ENCODE measurements at regions not wholly inside any gene's neighbourhood (a gene's known extent, or its start where the extent isn't known, plus 50 kb on each side); places are given as distances from the start of the nearest gene placed in this dataset.

GRCh38 chr1:4362314-4363044 lies 291.9 kb upstream of the AJAP1 start:
- intact Hi-C loops (cut with DNase I, micrococcal nuclease): no loop called here
- no peaks in the 10 kb centered on the region for H3K4me1 Mint-ChIP-seq
- no peak for DNase-seq
- no peaks in the 10 kb centered on the region for H3K36me3 Mint-ChIP-seq (ENCODE audit: low read depth)
- H3K27ac Mint-ChIP-seq: no peak overlapping the region
- H3K27me3 Mint-ChIP-seq: no peaks in the 10 kb centered on the region
- H3K9me3 Mint-ChIP-seq (ENCODE audit: low read depth): no peaks in the 10 kb centered on the region
- ChIA-PET CTCF (no interaction called here), POLR2A (no interaction called here)
- no peak overlapping the region for H3K4me3 Mint-ChIP-seq
- ATAC-seq: no peak

- DNase-seq (no peak), ATAC-seq (no peak)
- no peaks in the 10 kb centered on the region for H3K4me1 Mint-ChIP-seq
- H3K9me3 Mint-ChIP-seq (ENCODE audit: low read depth): no peaks in the 10 kb centered on the region
- POLR2A ChIA-PET: no interaction called here
- no peak overlapping the region for H3K4me3 Mint-ChIP-seq
- CTCF ChIA-PET: no interaction called here
- intact Hi-C loops (cut with DNase I, micrococcal nuclease): no loop called here
- H3K36me3 Mint-ChIP-seq (ENCODE audit: low read depth): no peaks in the 10 kb centered on the region
- H3K27ac Mint-ChIP-seq: no peak overlapping the region
- H3K27me3 Mint-ChIP-seq: no peaks in the 10 kb centered on the region
These were observed 288.3 kb upstream of the AJAP1 start for GRCh38 chr1:4366091-4366490.

GRCh38 chr1:4367230-4367777 lies 287.1 kb upstream of the AJAP1 start:
- intact Hi-C loops (cut with DNase I, micrococcal nuclease): no loop called here
- H3K9me3 Mint-ChIP-seq (ENCODE audit: low read depth): no peaks in the 10 kb centered on the region
- no peak overlapping the region for H3K27ac Mint-ChIP-seq
- H3K27me3 Mint-ChIP-seq: no peaks in the 10 kb centered on the region
- ChIA-PET CTCF (no interaction called here), POLR2A (no interaction called here)
- no peaks in the 10 kb centered on the region for H3K36me3 Mint-ChIP-seq (ENCODE audit: low read depth)
- no peaks in the 10 kb centered on the region for H3K4me1 Mint-ChIP-seq
- no peak overlapping the region for H3K4me3 Mint-ChIP-seq
- ATAC-seq: no peak
- no peak for DNase-seq

- intact Hi-C loops (cut with DNase I, micrococcal nuclease): no loop called here
- ChIA-PET POLR2A (no interaction called here), CTCF (no interaction called here)
- no peak for ATAC-seq
- Mint-ChIP-seq H3K27ac (no peak overlapping the region), H3K4me3 (no peak overlapping the region), H3K36me3 (ENCODE audit: low read depth) (no peaks in the 10 kb centered on the region), H3K9me3 (ENCODE audit: low read depth) (no peaks in the 10 kb centered on the region), H3K27me3 (no peaks in the 10 kb centered on the region), H3K4me1 (no peaks in the 10 kb centered on the region)
- DNase-seq: no peak
These were observed 285.1 kb upstream of the AJAP1 start for GRCh38 chr1:4369335-4369734.

GRCh38 chr1:4371849-4372248 lies 282.6 kb upstream of the AJAP1 start:
- Mint-ChIP-seq H3K4me1 (no peaks in the 10 kb centered on the region), H3K36me3 (ENCODE audit: low read depth) (no peaks in the 10 kb centered on the region), H3K4me3 (no peak overlapping the region), H3K27ac (no peak overlapping the region), H3K9me3 (ENCODE audit: low read depth) (no peaks in the 10 kb centered on the region), H3K27me3 (no peaks in the 10 kb centered on the region)
- DNase-seq (no peak), ATAC-seq (no peak)
- POLR2A ChIA-PET: no interaction called here
- intact Hi-C loops (cut with DNase I, micrococcal nuclease): no loop called here
- CTCF ChIA-PET: interaction anchor here (0.7 kb wide), 1 partner anchor 87 kb away, joined by 3 read pairs; no protein-coding TSS in a partner anchor

- no peak for ATAC-seq
- peaks cover 4% of the 10 kb centered on the region for H3K9me3 Mint-ChIP-seq (ENCODE audit: low read depth)
These were observed 278.6 kb upstream of the AJAP1 start for GRCh38 chr1:4375812-4376211.

GRCh38 chr1:4379451-4380175 lies 274.8 kb upstream of the AJAP1 start:
- H3K9me3 Mint-ChIP-seq (ENCODE audit: low read depth): peaks cover 18% of the 10 kb centered on the region
- peak; percentile 36 for ATAC-seq
- ChIA-PET CTCF (no interaction called here), POLR2A (no interaction called here)
- H3K27me3 Mint-ChIP-seq: peaks cover 2% of the 10 kb centered on the region
- no peak overlapping the region for H3K4me3 Mint-ChIP-seq
- intact Hi-C loops (cut with DNase I, micrococcal nuclease): no loop called here
- no peak overlapping the region for H3K27ac Mint-ChIP-seq
- no peak for DNase-seq
- H3K4me1 Mint-ChIP-seq: peaks cover 2% of the 10 kb centered on the region
- H3K36me3 Mint-ChIP-seq (ENCODE audit: low read depth): no peaks in the 10 kb centered on the region

More at GRCh38 chr1:4375812-4376211, 278.6 kb upstream of the AJAP1 start:
- peaks cover 2% of the 10 kb centered on the region for H3K4me1 Mint-ChIP-seq
- H3K4me3 Mint-ChIP-seq: no peak overlapping the region
- DNase-seq: no peak
- POLR2A ChIA-PET: no interaction called here
- CTCF ChIA-PET: no interaction called here
- H3K36me3 Mint-ChIP-seq (ENCODE audit: low read depth): no peaks in the 10 kb centered on the region
- intact Hi-C loops (cut with DNase I, micrococcal nuclease): no loop called here
- no peak overlapping the region for H3K27ac Mint-ChIP-seq
- no peaks in the 10 kb centered on the region for H3K27me3 Mint-ChIP-seq

GRCh38 chr1:4380564-4381168 lies 273.7 kb upstream of the AJAP1 start:
- POLR2A ChIA-PET: no interaction called here
- peaks cover 2% of the 10 kb centered on the region for H3K27me3 Mint-ChIP-seq
- no peak overlapping the region for H3K27ac Mint-ChIP-seq
- no peak for ATAC-seq
- H3K4me3 Mint-ChIP-seq: no peak overlapping the region
- H3K4me1 Mint-ChIP-seq: peaks cover 2% of the 10 kb centered on the region
- intact Hi-C loops (cut with DNase I, micrococcal nuclease): no loop called here
- peaks cover 18% of the 10 kb centered on the region for H3K9me3 Mint-ChIP-seq (ENCODE audit: low read depth)
- H3K36me3 Mint-ChIP-seq (ENCODE audit: low read depth): no peaks in the 10 kb centered on the region
- DNase-seq: no peak
- CTCF ChIA-PET: no interaction called here

- Mint-ChIP-seq H3K4me1 (no peaks in the 10 kb centered on the region), H3K27ac (no peak overlapping the region), H3K4me3 (no peak overlapping the region), H3K36me3 (ENCODE audit: low read depth) (no peaks in the 10 kb centered on the region), H3K27me3 (peaks cover 6% of the 10 kb centered on the region), H3K9me3 (ENCODE audit: low read depth) (peaks cover 20% of the 10 kb centered on the region)
- ATAC-seq: no peak
- ChIA-PET POLR2A (no interaction called here), CTCF (no interaction called here)
- intact Hi-C loops (cut with DNase I, micrococcal nuclease): no loop called here
- DNase-seq: no peak
These were observed 261.2 kb upstream of the AJAP1 start for GRCh38 chr1:4393191-4393590.

GRCh38 chr1:4394366-4394765 lies 260.0 kb upstream of the AJAP1 start:
- no peak overlapping the region for H3K27ac Mint-ChIP-seq
- no peaks in the 10 kb centered on the region for H3K36me3 Mint-ChIP-seq (ENCODE audit: low read depth)
- no peak for DNase-seq
- CTCF ChIA-PET: no interaction called here
- peaks cover 5% of the 10 kb centered on the region for H3K27me3 Mint-ChIP-seq
- H3K9me3 Mint-ChIP-seq (ENCODE audit: low read depth): peaks cover 20% of the 10 kb centered on the region
- no peak overlapping the region for H3K4me3 Mint-ChIP-seq
- POLR2A ChIA-PET: no interaction called here
- no peak for ATAC-seq
- H3K4me1 Mint-ChIP-seq: no peaks in the 10 kb centered on the region
- intact Hi-C loops (cut with DNase I, micrococcal nuclease): no loop called here

- H3K36me3 Mint-ChIP-seq (ENCODE audit: low read depth): no peaks in the 10 kb centered on the region
- H3K4me3 Mint-ChIP-seq: no peak overlapping the region
- ATAC-seq (no peak), DNase-seq (no peak)
- no peak overlapping the region for H3K27ac Mint-ChIP-seq
- POLR2A ChIA-PET: no interaction called here
- peaks cover 4% of the 10 kb centered on the region for H3K27me3 Mint-ChIP-seq
- CTCF ChIA-PET: no interaction called here
- H3K9me3 Mint-ChIP-seq (ENCODE audit: low read depth): peaks cover 20% of the 10 kb centered on the region
- no peaks in the 10 kb centered on the region for H3K4me1 Mint-ChIP-seq
- intact Hi-C loops (cut with DNase I, micrococcal nuclease): no loop called here
These were observed 259.3 kb upstream of the AJAP1 start for GRCh38 chr1:4395158-4395557.

GRCh38 chr1:4395676-4396075 lies 258.7 kb upstream of the AJAP1 start:
- Mint-ChIP-seq H3K27ac (no peak overlapping the region), H3K27me3 (peaks cover 4% of the 10 kb centered on the region), H3K9me3 (ENCODE audit: low read depth) (peaks cover 20% of the 10 kb centered on the region), H3K4me3 (no peak overlapping the region), H3K4me1 (no peaks in the 10 kb centered on the region), H3K36me3 (ENCODE audit: low read depth) (no peaks in the 10 kb centered on the region)
- intact Hi-C loops (cut with DNase I, micrococcal nuclease): no loop called here
- DNase-seq (no peak), ATAC-seq (no peak)
- ChIA-PET CTCF (interaction anchor here (0.7 kb wide), 1 partner anchor 823 kb away, joined by 3 read pairs; no protein-coding TSS in a partner anchor), POLR2A (no interaction called here)

All from activated CD4-positive, alpha-beta T cell treated with anti-CD3 and anti-CD28 coated beads for 36 hours (primary cell).